ENCODE measurements at regions not wholly inside any gene's neighbourhood (a gene's known extent, or its start where the extent isn't known, plus 50 kb on each side); places are given as distances from the start of the nearest gene placed in this dataset.

GRCh38 chr5:174211277-174211626 is 165.7 kb downstream of the NSG2 start:
- H3K9me3 ChIP-seq, result no peaks in the 10 kb centered on the region
- peaks cover 0 to 61% (median 0%) of the 10 kb centered on the region in 4 donors for H3K27me3 ChIP-seq
- intact Hi-C loops (cut with DNase I), result no loop called here
- 25 to 33% methylated on average over 4 of the region's 4 CpGs for WGBS, 2 donors
- no peak for DNase-seq
- no peak overlapping the region for H3K27ac ChIP-seq
- H3K4me3 ChIP-seq, result no peak overlapping the region
- TF ChIP-seq POLR2A (IDR thresholded peaks at IDR 0.05) (no peak), CTCF (IDR thresholded peaks at IDR 0.05) (no peak)
- H3K4me1 ChIP-seq, result no peaks in the 10 kb centered on the region
- no peaks in the 10 kb centered on the region for H3K36me3 ChIP-seq

- 45 to 50% methylated on average over 1 of the region's 1 CpG for WGBS, 2 donors
- intact Hi-C loops (cut with DNase I), result no loop called here
- no peak overlapping the region for H3K4me3 ChIP-seq
- H3K36me3 ChIP-seq, result no peaks in the 10 kb centered on the region
- DNase-seq, result no peak
- H3K27me3 ChIP-seq, result peaks cover 0 to 26% (median 0%) of the 10 kb centered on the region in 4 donors
- no peaks in the 10 kb centered on the region for H3K4me1 ChIP-seq
- TF ChIP-seq CTCF (IDR thresholded peaks at IDR 0.05), result no peak
- no peak for TF ChIP-seq POLR2A (IDR thresholded peaks at IDR 0.05)
- H3K27ac ChIP-seq, result no peak overlapping the region
- peaks cover 0 to 4% (median 0%) of the 10 kb centered on the region in 3 donors for H3K9me3 ChIP-seq
Observed at GRCh38 chr5:174217527-174217926, 172.0 kb downstream of the NSG2 start.

GRCh38 chr5:174218162-174218561 is 172.7 kb downstream of the NSG2 start:
- Histone ChIP-seq H3K4me3 (no peak overlapping the region), H3K36me3 (no peaks in the 10 kb centered on the region), H3K9me3 (peaks cover 0 to 4% (median 0%) of the 10 kb centered on the region in 3 donors), H3K27ac (no peak overlapping the region), H3K4me1 (no peaks in the 10 kb centered on the region), H3K27me3 (peaks cover 0 to 19% (median 0%) of the 10 kb centered on the region in 4 donors)
- no peak for DNase-seq
- TF ChIP-seq POLR2A (IDR thresholded peaks at IDR 0.05) (no peak), CTCF (IDR thresholded peaks at IDR 0.05) (no peak)
- WGBS, 2 donors, result 73 to 90% methylated on average over 2 of the region's 2 CpGs
- intact Hi-C loops (cut with DNase I), result no loop called here

- intact Hi-C loops (cut with DNase I), result no loop called here
- WGBS, 2 donors, result 93 to 94% methylated on average over 5 of the region's 5 CpGs
- Histone ChIP-seq H3K27me3 (no peaks in the 10 kb centered on the region), H3K4me3 (no peak overlapping the region), H3K36me3 (no peaks in the 10 kb centered on the region), H3K9me3 (peaks cover 0 to 4% (median 0%) of the 10 kb centered on the region in 3 donors), H3K27ac (no peak overlapping the region), H3K4me1 (no peaks in the 10 kb centered on the region)
- TF ChIP-seq POLR2A (IDR thresholded peaks at IDR 0.05), result no peak
- no peak for TF ChIP-seq CTCF (IDR thresholded peaks at IDR 0.05)
- no peak for DNase-seq
Observed at GRCh38 chr5:174220417-174220816, 174.9 kb downstream of the NSG2 start.

- WGBS, 2 donors, result 50 to 74% methylated on average over 2 of the region's 2 CpGs
- Histone ChIP-seq H3K4me1 (no peaks in the 10 kb centered on the region), H3K27ac (no peak overlapping the region), H3K36me3 (no peaks in the 10 kb centered on the region), H3K9me3 (peaks cover 0 to 4% (median 0%) of the 10 kb centered on the region in 3 donors), H3K27me3 (no peaks in the 10 kb centered on the region), H3K4me3 (no peak overlapping the region)
- DNase-seq, result no peak
- intact Hi-C loops (cut with DNase I), result no loop called here
- TF ChIP-seq POLR2A (IDR thresholded peaks at IDR 0.05) (no peak), CTCF (IDR thresholded peaks at IDR 0.05) (no peak)
Observed at GRCh38 chr5:174221436-174221835, 175.9 kb downstream of the NSG2 start.
